ENCODE measurements at regions not wholly inside any gene's neighbourhood (a gene's known extent, or its start where the extent isn't known, plus 50 kb on each side); places are given as distances from the start of the nearest gene placed in this dataset.

DNA sequence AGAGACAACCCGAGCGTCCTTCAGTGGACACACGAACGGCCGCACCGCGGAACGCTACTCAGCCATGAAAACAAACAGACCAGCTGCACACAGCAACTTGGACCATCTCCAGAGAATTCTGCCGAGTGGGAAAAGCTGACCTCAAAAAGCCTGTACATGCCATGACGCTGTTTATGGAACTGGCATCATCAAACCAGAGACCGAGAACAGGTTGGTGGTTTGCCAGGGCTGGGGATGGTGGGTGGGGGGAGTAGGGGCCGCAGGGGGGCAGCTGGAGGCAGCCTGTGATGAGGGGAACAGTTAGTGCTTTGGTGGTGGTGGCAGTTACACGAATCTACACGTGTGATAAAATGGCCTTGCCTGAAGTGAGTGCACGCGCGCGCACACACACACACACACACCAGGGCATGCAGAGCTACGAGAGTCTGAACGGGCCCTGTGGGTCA, 169.8 kb downstream of the LAT start:
- no peak for TF ChIP-seq POLR2A (IDR thresholded peaks at IDR 0.05; ENCODE audit: low read depth, low read length)
- no peak for TF ChIP-seq POLR2AphosphoS5 (IDR thresholded peaks at IDR 0.05; ENCODE audit: low read depth, low read length)

All from GM12892 (cell line).